Neural cell (in vitro differentiated cells): ENCODE measurements at regions not wholly inside any gene's neighbourhood (a gene's known extent, or its start where the extent isn't known, plus 50 kb on each side); places are given as distances from the start of the nearest gene placed in this dataset.

Experiments
- H2AFZ ChIP-seq: fragments of 200-600, 300-800 bp; sonication (generic), shearing (Covaris generic); 2 replicates; pipeline ENCODE4 v1.6.0; 2014; ENCODE audit warnings: low read depth, mild to moderate bottlenecking, antibody characterized with exemption, low read length, moderate library complexity
- H3F3A ChIP-seq: fragments of 200-600 bp; shearing (Covaris generic); 2 replicates; pipeline ENCODE4 v1.6.1; 2016; ENCODE audit warnings: mild to moderate bottlenecking, moderate library complexity, mixed read lengths, antibody characterized with exemption, low read length; ENCODE audit not compliant: insufficient read depth, poor library complexity, severe bottlenecking
- H3K27ac ChIP-seq: fragments of 200-600, 300-800 bp; sonication (generic), shearing (Covaris generic); 2 replicates; pipeline ENCODE4 v1.5.1; 2014; ENCODE audit warnings: mild to moderate bottlenecking, low read length, moderate library complexity
- H3K27me3 ChIP-seq: fragments of 300-800, 200-600 bp; sonication (generic), shearing (Covaris generic); 2 replicates; pipeline ENCODE4 v1.6.0; 2014; ENCODE audit warnings: mild to moderate bottlenecking, low read depth, low read length, moderate library complexity; ENCODE audit not compliant: insufficient read depth
- H3K36me3 ChIP-seq: fragments of 300-800, 200-600 bp; sonication (generic), shearing (Covaris generic); 2 replicates; pipeline ENCODE4 v1.5.1; 2014; ENCODE audit warnings: mild to moderate bottlenecking, antibody characterized with exemption, low read length, moderate library complexity; ENCODE audit not compliant: insufficient read depth
- H3K4me2 ChIP-seq: fragments of 300-800, 200-600 bp; sonication (generic), shearing (Covaris generic); 2 replicates; pipeline ENCODE4 v1.6.0; 2014; ENCODE audit warnings: mild to moderate bottlenecking, low read length
- H3K4me3 ChIP-seq: fragments of 300-800, 200-600 bp; sonication (generic), shearing (Covaris generic); 2 replicates; pipeline ENCODE4 v1.5.1; 2014; ENCODE audit warnings: mild to moderate bottlenecking, low read length, moderate library complexity
- H3K79me2 ChIP-seq: fragments of 200-600 bp; shearing (Covaris generic); replicated peaks from 2 replicates; pipeline ENCODE4 v1.6.0; 2014; ENCODE audit warnings: mild to moderate bottlenecking, low read length, moderate library complexity; ENCODE audit not compliant: insufficient read depth
- H3K9ac ChIP-seq: fragments of 300-800, 200-600 bp; sonication (generic), shearing (Covaris generic); 2 replicates; pipeline ENCODE4 v1.6.1; 2016; ENCODE audit warnings: mild to moderate bottlenecking, low read length, mixed read lengths
- H3K9me2 ChIP-seq: fragments of 200-600 bp; shearing (Covaris generic); 2 replicates; pipeline ENCODE4 v1.6.1; 2016; ENCODE audit warnings: mild to moderate bottlenecking, low read length, mixed read lengths; ENCODE audit not compliant: insufficient read depth
- H3K9me3 ChIP-seq: fragments of 200-600, 300-800 bp; sonication (generic), shearing (Covaris generic); 2 replicates; pipeline ENCODE4 v1.6.1; 2016; ENCODE audit warnings: mild to moderate bottlenecking, mixed run types, low read length, moderate library complexity, mixed read lengths
- H4K20me1 ChIP-seq: fragments of 200-600 bp; shearing (Covaris generic); 2 replicates; pipeline ENCODE4 v1.6.1; 2016; ENCODE audit warnings: mild to moderate bottlenecking, mixed run types; ENCODE audit not compliant: insufficient read depth
- EP300 ChIP-seq: fragments of 450-650 bp; conservative IDR thresholded peaks from 2 replicates; pipeline ENCODE4 v1.6.1; 2014; ENCODE audit warnings: antibody characterized with exemption, mild to moderate bottlenecking, moderate library complexity; ENCODE audit not compliant: poor library complexity, severe bottlenecking
- EZH2 ChIP-seq: fragments of 200-600, 300-800 bp; shearing (Covaris generic), sonication (generic); IDR thresholded peaks from 2 replicates; pipeline ENCODE4 v1.6.1; 2014; ENCODE audit warnings: antibody characterized with exemption, low read length, borderline replicate concordance, mild to moderate bottlenecking; ENCODE audit not compliant: insufficient read depth, poor library complexity, severe bottlenecking
- MXI1 ChIP-seq: fragments of 450-650 bp; conservative IDR thresholded peaks from 2 replicates; pipeline ENCODE4 v1.6.1; 2014; ENCODE audit warnings: antibody characterized with exemption, mild to moderate bottlenecking; ENCODE audit not compliant: poor library complexity, severe bottlenecking
- POLR2AphosphoS5 ChIP-seq: IDR thresholded peaks from 2 replicates; pipeline ENCODE4 v1.6.1; 2012
- RAD21 ChIP-seq: fragments of 450-650 bp; conservative IDR thresholded peaks from 2 replicates; pipeline ENCODE4 v1.6.1; 2014; ENCODE audit warnings: antibody characterized with exemption, mild to moderate bottlenecking, moderate library complexity
- SMC3 ChIP-seq: fragments of 450-650 bp; conservative IDR thresholded peaks from 2 replicates; pipeline ENCODE4 v1.6.1; 2014; ENCODE audit warnings: antibody characterized with exemption, mild to moderate bottlenecking, moderate library complexity; ENCODE audit not compliant: poor library complexity
- TAF1 ChIP-seq: IDR thresholded peaks from 2 replicates; pipeline ENCODE4 v1.6.1; 2012; ENCODE audit warnings: low read depth
- TF ChIP-seq, protein P1 (sequence below): IDR thresholded peaks from 2 replicates; pipeline ENCODE4 v1.6.1; 2012; ENCODE audit warnings: borderline replicate concordance
- TF ChIP-seq, protein P2 (sequence below): fragments of 450-650 bp; IDR thresholded peaks from 2 replicates; pipeline ENCODE4 v1.5.1; 2014; ENCODE audit warnings: antibody characterized with exemption, mild to moderate bottlenecking, moderate library complexity; ENCODE audit not compliant: poor library complexity, severe bottlenecking

DNA sequence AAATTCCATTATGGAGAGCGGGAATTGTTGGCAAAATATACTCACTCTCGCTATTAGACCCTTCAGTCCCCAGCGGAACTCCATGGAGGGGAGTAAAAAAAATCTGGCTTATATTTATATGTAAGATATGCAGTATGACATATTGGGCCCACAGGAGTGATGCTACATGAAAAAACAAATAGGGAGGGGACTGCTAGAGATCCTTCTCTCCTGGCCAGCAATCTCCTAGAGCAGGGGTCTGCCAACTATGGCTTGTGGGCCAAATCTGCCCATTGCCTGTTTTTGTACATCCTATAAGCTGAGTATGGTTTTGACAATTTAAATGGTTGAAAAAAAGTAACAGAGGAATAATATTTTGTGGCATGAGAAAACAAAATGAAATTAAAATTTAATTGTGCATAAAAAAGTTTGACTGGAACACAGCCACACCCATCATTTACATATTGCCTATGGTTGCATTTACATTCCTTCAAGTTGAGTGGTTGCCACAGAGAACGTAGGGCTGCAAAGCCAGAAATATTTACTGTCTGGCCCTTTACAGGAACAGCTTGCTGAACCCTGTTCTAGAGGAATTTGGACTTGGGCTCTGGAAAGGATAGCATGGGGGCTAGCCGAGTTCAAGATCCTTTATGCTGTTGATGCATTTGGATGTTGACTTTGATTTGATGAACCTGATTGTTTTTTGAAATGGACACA, 197.3 kb upstream of the CLINT1 start:
- TF ChIP-seq SMC3 (no peak), EZH2 (no peak), EP300 (no peak), TAF1 (no peak), RAD21 (no peak), MXI1 (no peak), POLR2AphosphoS5 (no peak)
- TF ChIP-seq, protein P1, sequence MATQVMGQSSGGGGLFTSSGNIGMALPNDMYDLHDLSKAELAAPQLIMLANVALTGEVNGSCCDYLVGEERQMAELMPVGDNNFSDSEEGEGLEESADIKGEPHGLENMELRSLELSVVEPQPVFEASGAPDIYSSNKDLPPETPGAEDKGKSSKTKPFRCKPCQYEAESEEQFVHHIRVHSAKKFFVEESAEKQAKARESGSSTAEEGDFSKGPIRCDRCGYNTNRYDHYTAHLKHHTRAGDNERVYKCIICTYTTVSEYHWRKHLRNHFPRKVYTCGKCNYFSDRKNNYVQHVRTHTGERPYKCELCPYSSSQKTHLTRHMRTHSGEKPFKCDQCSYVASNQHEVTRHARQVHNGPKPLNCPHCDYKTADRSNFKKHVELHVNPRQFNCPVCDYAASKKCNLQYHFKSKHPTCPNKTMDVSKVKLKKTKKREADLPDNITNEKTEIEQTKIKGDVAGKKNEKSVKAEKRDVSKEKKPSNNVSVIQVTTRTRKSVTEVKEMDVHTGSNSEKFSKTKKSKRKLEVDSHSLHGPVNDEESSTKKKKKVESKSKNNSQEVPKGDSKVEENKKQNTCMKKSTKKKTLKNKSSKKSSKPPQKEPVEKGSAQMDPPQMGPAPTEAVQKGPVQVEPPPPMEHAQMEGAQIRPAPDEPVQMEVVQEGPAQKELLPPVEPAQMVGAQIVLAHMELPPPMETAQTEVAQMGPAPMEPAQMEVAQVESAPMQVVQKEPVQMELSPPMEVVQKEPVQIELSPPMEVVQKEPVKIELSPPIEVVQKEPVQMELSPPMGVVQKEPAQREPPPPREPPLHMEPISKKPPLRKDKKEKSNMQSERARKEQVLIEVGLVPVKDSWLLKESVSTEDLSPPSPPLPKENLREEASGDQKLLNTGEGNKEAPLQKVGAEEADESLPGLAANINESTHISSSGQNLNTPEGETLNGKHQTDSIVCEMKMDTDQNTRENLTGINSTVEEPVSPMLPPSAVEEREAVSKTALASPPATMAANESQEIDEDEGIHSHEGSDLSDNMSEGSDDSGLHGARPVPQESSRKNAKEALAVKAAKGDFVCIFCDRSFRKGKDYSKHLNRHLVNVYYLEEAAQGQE, result no peak
- TF ChIP-seq, protein P2, sequence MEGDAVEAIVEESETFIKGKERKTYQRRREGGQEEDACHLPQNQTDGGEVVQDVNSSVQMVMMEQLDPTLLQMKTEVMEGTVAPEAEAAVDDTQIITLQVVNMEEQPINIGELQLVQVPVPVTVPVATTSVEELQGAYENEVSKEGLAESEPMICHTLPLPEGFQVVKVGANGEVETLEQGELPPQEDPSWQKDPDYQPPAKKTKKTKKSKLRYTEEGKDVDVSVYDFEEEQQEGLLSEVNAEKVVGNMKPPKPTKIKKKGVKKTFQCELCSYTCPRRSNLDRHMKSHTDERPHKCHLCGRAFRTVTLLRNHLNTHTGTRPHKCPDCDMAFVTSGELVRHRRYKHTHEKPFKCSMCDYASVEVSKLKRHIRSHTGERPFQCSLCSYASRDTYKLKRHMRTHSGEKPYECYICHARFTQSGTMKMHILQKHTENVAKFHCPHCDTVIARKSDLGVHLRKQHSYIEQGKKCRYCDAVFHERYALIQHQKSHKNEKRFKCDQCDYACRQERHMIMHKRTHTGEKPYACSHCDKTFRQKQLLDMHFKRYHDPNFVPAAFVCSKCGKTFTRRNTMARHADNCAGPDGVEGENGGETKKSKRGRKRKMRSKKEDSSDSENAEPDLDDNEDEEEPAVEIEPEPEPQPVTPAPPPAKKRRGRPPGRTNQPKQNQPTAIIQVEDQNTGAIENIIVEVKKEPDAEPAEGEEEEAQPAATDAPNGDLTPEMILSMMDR, result no peak
- Histone ChIP-seq H4K20me1 (no peaks in the 10 kb centered on the region), H3K9ac (no peak overlapping the region), H3F3A (no peaks in the 10 kb centered on the region), H3K27me3 (no peaks in the 10 kb centered on the region), H3K4me2 (no peak overlapping the region), H2AFZ (no peak overlapping the region), H3K36me3 (no peaks in the 10 kb centered on the region), H3K9me2 (no peaks in the 10 kb centered on the region), H3K9me3 (no peaks in the 10 kb centered on the region), H3K27ac (no peak overlapping the region), H3K4me3 (no peak overlapping the region), H3K79me2 (no peaks in the 10 kb centered on the region)

DNA sequence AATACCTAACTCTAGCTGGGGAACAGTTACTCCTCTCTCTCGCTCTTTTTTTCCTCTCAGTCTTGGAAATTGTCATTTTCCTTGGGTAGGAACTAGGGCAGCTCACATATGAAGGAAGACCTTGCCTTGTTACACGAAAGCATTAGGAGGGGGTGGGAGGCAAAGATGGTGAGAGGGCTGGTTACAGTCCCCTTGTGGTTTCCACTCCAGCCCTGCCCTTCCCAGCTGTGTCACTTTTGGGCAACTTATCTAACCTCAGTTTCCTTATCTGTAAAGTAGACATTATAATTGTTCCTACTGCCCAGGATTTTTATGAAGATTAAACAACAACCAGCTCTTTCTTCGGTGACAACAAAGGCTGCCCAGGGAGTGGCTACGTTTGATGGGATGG, 196.2 kb upstream of the CLINT1 start:
- Histone ChIP-seq H3K36me3 (no peaks in the 10 kb centered on the region), H3K27ac (no peak overlapping the region), H3K4me2 (no peak overlapping the region), H4K20me1 (no peaks in the 10 kb centered on the region), H3K9ac (no peak overlapping the region), H2AFZ (no peak overlapping the region), H3K27me3 (no peaks in the 10 kb centered on the region), H3K4me3 (no peak overlapping the region), H3K9me2 (no peaks in the 10 kb centered on the region), H3K79me2 (no peaks in the 10 kb centered on the region), H3K9me3 (no peaks in the 10 kb centered on the region), H3F3A (no peaks in the 10 kb centered on the region)
- TF ChIP-seq EZH2 (no peak), POLR2AphosphoS5 (no peak), EP300 (no peak), RAD21 (no peak), SMC3 (no peak), MXI1 (no peak), TAF1 (no peak)
- TF ChIP-seq, protein P2, result no peak
- TF ChIP-seq, protein P1, result no peak
